ENCODE measurements at regions not wholly inside any gene's neighbourhood (a gene's known extent, or its start where the extent isn't known, plus 50 kb on each side); places are given as distances from the start of the nearest gene placed in this dataset.

DNA sequence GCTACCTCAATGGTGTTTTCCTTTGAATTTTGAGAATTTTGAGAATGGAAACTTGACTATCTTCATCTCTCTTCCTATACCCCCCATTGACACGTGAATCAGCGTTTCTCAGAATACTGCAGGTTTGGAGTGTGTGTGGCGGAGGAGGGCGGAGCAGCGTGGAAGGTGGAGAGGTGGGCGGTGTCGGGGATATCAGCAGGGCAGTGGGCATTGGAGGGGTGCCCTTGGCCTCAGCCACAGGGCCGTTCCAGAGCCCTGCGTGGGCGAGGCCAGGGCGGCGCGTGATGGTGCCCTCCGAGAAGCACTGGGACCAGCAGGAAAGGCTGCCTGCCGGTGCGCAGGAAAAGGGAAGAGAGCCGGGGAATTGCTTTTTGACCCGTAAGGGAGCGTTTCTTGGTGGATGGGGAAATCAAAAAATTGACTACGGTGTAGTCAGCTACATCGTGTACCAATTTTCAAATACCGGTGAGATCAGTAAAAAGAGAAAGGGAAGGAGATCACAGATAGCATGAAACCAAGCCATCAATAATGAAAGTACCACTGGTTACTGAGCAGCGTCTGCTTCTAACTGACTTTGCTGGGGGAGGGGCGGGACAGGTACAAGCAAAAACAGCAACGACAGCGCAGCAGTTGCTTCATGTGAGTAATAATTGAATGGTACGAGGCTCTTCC, 82.7 kb upstream of the DUSP22 start:
- DNase-seq (ENCODE audit: low spot score) = no peak

DNA sequence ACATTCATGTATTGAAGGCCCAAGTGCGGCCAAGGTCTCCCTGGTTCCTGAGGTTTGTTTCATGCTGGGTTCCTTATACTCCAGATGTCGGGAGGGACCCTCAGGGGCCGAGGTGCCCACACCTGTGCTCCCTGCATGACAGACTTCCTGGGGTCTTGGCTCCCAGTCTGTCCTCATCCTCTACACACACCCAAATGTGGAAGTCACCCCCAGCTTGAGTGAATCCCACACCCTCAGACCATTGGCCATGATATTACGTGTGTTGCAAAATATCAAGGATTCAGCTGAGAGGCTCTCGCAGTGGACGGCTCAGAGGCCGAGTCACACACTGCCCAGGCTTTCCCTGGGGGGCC, 82.2 kb upstream of the DUSP22 start:
- DNase-seq (ENCODE audit: low spot score) = no peak

DNA sequence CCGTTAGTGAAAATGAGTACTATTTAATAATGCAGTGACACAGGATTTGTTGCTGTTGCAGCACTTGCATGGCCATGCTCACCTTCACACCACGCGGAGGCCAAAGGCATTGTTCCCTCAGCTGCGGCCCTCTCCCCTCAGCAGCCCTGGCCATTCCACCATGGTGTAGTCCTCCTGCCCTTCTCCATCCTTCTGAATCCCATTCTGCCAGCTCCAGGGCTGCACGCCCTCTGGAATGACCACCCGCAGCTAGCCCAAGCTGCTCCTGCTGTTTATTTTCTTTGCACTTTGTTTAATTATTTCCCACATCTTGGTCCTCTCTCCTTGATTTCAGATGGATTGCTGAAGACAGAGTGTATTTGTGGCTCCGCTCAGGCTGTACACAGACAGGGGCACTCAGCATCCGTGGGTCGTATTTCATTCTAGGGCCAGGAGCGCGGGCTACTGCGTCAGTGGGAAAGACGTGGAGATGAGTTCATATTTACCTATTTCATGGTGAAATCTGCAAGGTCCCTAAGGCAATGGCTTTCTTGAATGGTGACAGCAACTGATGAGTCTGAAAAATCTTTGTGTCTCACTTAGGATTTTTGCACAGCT, 81.4 kb upstream of the DUSP22 start:
- no peak for DNase-seq (ENCODE audit: low spot score)

GRCh38 chr6:211871-212497, 80.3 kb upstream of the DUSP22 start:
- DNase-seq (ENCODE audit: low spot score) = no peak

- DNase-seq (ENCODE audit: low spot score) = no peak
These were observed 79.0 kb upstream of the DUSP22 start for GRCh38 chr6:213284-213683.

GRCh38 chr6:214428-214827, 77.9 kb upstream of the DUSP22 start:
- no peak for DNase-seq (ENCODE audit: low spot score)

DNA sequence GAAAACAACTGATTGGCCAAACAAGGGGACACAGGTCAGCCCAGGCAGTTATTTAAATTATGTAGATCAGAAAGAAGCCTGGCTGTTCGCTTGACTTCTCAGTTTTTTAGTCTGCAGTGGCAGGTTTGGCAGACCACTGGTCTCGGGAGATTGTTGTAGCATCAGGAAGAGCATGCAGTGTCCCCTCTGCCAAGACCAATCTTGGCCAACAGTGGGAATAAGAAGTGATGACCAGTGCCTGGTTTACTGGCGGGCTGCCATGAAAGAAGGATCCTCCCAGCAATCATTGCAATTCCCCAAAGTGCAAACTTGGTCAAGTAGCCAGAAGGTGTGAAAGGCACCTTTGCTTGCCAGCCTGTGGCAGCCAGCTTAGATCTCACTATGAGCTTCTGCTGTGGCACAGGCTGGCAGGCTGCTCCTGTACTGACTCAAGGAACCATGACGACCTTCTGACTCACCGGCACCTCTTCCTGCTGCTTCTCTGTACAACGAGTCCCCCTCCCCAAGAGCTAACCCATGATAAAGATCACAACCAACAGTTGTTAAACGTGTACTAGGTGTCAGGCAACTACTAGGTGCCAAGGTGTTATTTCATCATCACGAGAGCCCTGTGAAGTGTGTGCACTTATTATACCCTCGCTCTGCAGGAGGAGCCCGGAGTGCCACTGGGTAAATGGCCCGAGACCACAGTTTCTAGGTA, 76.8 kb upstream of the DUSP22 start:
- DNase-seq (ENCODE audit: low spot score) = peak; percentile 80

DNA sequence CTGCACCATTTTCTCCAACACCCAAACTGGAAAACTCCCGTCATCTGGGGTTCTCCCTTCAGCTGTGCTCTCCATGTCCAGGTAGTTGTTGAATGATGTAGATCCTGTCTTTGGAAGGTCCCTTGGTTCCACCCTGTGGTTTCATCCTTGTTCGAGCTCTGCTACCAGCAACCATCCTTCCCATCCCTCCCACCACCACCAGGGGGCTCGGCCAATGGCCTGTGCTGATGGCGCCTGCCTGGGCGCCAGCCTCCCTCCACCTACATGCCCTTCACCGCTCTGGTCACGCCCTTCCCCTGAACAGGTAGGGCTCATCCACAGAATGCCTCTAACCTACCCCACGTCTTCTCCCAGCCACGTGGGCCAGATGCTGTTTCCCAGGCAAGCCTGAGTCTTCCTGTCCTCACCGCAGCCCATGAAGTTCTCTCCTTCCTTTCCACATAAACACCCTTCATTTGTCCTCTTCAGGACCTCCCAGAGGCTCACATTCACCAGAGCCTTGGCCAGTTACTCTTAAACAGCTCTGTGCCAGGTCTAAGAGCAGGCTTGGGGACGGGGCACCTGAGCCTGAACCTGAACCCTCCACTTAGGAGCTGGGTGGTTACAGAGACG, 75.1 kb upstream of the DUSP22 start:
- DNase-seq (ENCODE audit: low spot score) = no peak

DNA sequence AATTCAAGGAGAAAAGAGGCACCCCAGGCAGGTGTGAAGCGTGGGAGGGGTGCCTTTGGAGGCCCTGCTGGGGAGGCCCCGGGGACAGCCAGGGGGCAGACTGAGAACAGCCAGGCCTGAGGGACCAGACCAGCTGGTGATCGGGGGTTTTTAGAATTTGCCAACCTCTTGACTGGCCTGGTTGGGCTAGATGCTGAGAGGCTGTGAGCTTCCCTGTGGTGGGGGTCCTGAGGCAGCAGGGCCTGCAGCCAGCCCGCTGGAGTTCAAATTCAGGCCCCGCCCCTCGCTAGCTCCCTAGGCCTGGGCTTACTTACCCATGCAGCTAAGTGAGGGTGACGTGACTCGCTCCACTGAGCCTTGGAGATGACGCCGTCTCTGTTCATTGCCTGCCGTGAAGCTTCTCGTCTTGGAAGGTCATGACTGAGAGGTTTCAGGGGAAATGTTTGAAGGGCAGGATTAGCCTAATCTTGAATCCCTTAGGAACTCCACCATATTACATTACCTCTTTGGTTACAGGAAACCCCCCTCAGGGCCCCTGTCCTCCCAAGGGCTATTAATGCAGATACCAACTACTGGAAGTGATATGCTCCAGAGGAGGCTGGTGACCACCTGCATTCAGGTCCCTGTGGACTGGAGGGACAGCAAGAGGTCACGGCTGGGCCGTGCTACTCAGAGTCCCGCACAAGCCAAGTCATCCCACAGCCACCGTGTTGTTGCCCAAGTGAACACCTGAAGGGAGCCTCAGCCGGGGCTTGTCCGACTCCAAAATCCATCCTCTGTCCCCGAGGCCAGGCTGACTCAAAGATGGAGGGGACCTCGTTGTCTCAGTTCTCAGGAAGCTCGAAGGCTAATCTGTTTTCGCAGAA, 73.9 kb upstream of the DUSP22 start:
- no peak for DNase-seq (ENCODE audit: low spot score)

GRCh38 chr6:219019-219570, 73.2 kb upstream of the DUSP22 start:
- no peak for DNase-seq (ENCODE audit: low spot score)

DNA sequence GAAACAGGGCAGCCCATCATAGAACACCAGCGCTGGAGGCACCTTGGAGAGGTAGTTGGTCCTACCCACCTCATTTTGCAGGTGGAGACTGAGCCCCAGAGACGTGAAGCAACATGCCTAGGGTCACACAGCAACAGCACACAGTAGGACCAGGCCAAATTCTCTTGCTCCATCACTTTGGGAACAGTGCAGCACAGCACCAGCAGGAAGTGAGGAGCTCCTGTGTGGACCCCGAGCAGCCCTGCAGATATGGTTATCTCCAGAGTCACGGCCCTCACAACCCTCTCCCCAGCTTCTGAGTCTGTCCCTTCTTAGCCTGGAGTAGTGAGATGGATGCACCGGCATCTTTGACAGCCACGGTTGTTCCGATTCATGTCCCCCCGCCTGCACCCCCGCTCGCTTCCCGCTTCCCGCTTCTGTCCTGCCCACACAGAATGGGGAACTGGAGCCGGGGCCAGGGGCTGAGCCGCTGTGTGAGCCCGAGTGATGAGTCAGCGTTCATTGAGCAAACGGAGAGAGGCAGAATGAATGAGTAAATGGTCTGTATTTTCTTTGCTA, 72.6 kb upstream of the DUSP22 start:
- peak; percentile 40 for DNase-seq (ENCODE audit: low spot score)

GRCh38 chr6:220312-220711, 72.0 kb upstream of the DUSP22 start:
- no peak for DNase-seq (ENCODE audit: low spot score)

GRCh38 chr6:220721-221475, 71.4 kb upstream of the DUSP22 start:
- peak; percentile 26 for DNase-seq (ENCODE audit: low spot score)

DNA sequence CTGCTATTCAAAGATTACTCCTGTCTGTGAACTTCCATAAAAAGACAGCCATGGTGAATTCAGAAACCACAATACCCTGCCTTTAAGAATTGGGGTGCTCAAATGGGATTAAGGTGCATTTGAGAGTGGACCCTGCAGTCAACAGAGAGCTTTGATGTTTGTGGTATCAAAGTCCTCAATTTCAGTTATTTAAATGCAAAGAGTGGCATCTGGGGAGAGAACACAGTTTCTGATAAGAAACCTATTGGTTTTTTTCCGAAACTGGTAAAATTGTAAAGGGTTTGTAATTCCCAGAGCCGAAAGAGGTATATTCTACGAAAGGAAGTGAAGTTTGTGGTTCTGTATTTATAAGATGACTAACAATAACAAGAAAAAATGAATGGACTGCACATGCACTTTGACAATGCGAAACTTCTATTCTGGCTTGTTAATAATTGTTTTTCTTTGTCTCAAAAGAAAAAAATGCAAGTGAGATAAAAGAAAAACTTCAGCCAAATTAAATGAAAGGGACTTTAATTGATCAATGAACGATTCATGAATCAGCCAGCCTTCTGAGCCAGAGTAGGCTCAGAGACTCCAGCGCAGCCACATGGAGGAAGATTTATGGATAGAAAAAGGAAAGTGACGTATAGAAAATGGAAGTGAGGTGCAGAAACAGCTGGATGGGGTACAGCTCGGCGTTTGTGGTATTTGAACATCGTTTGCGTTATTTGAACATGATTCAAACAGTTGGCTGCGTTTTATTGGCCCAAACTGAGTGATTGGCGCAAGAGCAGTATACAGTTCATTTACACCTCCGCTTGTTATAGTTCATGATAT, 70.5 kb upstream of the DUSP22 start:
- peak; percentile 16 for DNase-seq (ENCODE audit: low spot score)

GRCh38 chr6:222468-222867, 69.8 kb upstream of the DUSP22 start:
- no peak for DNase-seq (ENCODE audit: low spot score)

DNA sequence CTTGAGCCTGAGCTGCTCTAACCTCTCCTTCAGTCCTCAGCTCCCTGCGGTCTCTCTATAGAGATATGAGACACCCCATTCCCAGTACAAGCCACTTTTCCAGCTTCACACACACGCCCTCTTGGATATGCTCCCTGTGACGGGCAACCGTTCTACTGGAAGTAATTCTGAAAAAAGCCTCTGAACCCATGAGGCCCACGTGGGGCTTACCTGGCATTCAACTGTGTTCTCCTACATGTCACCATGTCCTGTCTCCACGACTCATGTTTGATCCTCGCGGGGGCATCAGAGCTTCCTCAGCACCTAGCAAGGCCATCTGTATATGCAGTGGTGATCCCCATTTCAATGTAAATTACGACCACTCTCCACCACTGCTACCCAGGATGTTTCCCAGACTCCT, 69.2 kb upstream of the DUSP22 start:
- DNase-seq (ENCODE audit: low spot score) = no peak

DNA sequence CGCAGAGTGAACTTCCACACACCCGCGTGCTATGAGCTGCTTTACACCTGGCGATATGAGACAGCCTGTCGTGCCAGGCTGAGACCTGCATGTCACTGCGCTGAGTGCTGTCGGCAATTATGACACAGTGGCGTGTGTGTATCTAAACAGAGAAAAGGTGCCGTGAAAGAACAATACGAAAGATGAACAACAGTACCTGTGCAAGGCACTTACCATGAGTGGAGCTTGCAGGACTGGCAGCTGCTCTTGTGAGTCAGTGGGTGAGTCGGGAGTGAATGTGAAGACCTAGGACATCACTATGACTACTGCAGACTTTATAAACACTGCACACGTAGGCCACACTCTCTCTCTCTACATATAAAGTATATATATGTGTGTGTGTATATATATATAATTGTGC, 68.5 kb upstream of the DUSP22 start:
- DNase-seq (ENCODE audit: low spot score) = no peak

GRCh38 chr6:224350-224749, 67.9 kb upstream of the DUSP22 start:
- DNase-seq (ENCODE audit: low spot score) = no peak

DNA sequence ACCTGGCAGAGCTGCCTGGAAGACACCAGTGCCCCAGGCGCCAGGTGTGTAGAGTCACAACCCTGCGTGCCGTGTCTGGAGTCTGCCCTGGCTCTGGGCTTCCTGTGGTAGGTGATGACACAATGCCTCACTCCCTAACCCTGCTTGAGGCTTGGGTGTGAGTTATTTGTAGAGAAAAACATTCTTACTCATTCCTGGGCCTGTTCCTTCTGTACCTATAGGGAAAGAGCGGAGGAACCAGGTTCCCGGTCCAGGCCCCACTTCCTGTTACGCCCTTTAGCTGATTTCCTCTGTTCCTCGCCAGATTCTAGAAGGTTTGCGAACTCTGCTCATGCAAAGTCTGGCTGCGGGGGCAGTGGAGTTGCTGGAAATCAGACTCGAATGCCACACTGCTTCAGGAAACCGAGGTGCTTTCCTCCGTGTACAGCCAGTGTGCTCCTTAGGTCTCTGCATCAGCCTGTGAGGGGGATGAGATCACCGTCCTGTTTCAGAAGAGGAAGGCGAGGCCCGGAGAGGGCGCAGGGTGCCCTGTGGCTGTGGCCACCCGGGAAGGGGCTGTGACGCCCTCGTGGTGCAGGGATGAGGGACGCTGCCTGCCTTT, 67.1 kb upstream of the DUSP22 start:
- DNase-seq (ENCODE audit: low spot score) = no peak

All from A172 (cell line).